OCI-LY1 (cell line): ENCODE measurements at regions not wholly inside any gene's neighbourhood (a gene's known extent, or its start where the extent isn't known, plus 50 kb on each side); places are given as distances from the start of the nearest gene placed in this dataset.

ENCODE experiments used
- CTCF ChIP-seq: fragments of 200-600 bp; sonication (generic), shearing (Covaris generic); IDR thresholded peaks from 2 replicates; pipeline ENCODE4 v1.5.1; 2017; ENCODE audit warnings: mild to moderate bottlenecking, antibody characterized with exemption, low read length, moderate library complexity, mixed read lengths
- EZH2 ChIP-seq: fragments of 200-600 bp; sonication (generic), shearing (Covaris generic); IDR thresholded peaks from 2 replicates; pipeline ENCODE4 v1.8.0; 2017; ENCODE audit warnings: borderline replicate concordance, mixed run types, mild to moderate bottlenecking, antibody characterized with exemption, low read length, moderate library complexity, mixed read lengths

GRCh38 chr5:60036192-60036938, 142.8 kb upstream of the PDE4D start:
- no peak for TF ChIP-seq CTCF
- TF ChIP-seq EZH2: no peak
